Nephron progenitor cell (in vitro differentiated cells): ENCODE measurements at regions not wholly inside any gene's neighbourhood (a gene's known extent, or its start where the extent isn't known, plus 50 kb on each side); places are given as distances from the start of the nearest gene placed in this dataset.
"Not testable (repeated sequence)": the region's sequence is repeated elsewhere in the genome, so short reads cannot be mapped to it uniquely, and the experiment has no call there.

ENCODE experiments used
- DNase-seq: peaks from one replicate; pipeline ENCODE4 v3.0.0; 2021
- H3K27ac Mint-ChIP-seq: 2 replicates; pipeline ENCODE4 v1.8.0; 2021; ENCODE audit warnings: mild to moderate bottlenecking, moderate library complexity, mixed read lengths
- H3K27me3 Mint-ChIP-seq: 2 replicates; pipeline ENCODE4 v1.8.0; 2021; ENCODE audit warnings: mild to moderate bottlenecking, low read depth, mixed read lengths; ENCODE audit not compliant: poor library complexity
- H3K36me3 Mint-ChIP-seq: 2 replicates; pipeline ENCODE4 v1.8.0; 2021; ENCODE audit warnings: low read depth, mixed read lengths
- H3K4me1 Mint-ChIP-seq: 2 replicates; pipeline ENCODE4 v1.8.0; 2021; ENCODE audit warnings: mixed read lengths
- H3K4me3 Mint-ChIP-seq: 2 replicates; pipeline ENCODE4 v1.8.0; 2021; ENCODE audit warnings: mild to moderate bottlenecking, moderate library complexity, mixed read lengths
- H3K9me3 Mint-ChIP-seq: 2 replicates; pipeline ENCODE4 v1.8.0; 2021; ENCODE audit warnings: mild to moderate bottlenecking, moderate library complexity, mixed read lengths
- CTCF ChIP-seq: fragments of 200-600 bp; sonication (generic); IDR thresholded peaks from 2 replicates; pipeline ENCODE4 v1.5.0; 2021; ENCODE audit warnings: antibody characterized with exemption

- Mint-ChIP-seq H3K36me3 (peaks cover 3% of the 10 kb centered on the region), H3K27ac (no peak overlapping the region), H3K4me1 (peaks cover 52% of the 10 kb centered on the region), H3K27me3 (peaks cover 5% of the 10 kb centered on the region), H3K4me3 (no peak overlapping the region), H3K9me3 (peaks cover 6% of the 10 kb centered on the region)
- TF ChIP-seq CTCF: no peak
- no peak for DNase-seq
Observed at GRCh38 chr6:139960671-139961070, 586.2 kb upstream of the CITED2 start.

- peaks cover 5% of the 10 kb centered on the region for H3K4me1 Mint-ChIP-seq
- H3K27me3 Mint-ChIP-seq: peaks cover 3% of the 10 kb centered on the region
- no peak overlapping the region for H3K27ac Mint-ChIP-seq
- no peak for TF ChIP-seq CTCF
- DNase-seq: no peak
- peaks cover 22% of the 10 kb centered on the region for H3K36me3 Mint-ChIP-seq
- H3K4me3 Mint-ChIP-seq: no peak overlapping the region
- peaks cover 35% of the 10 kb centered on the region for H3K9me3 Mint-ChIP-seq
Observed at GRCh38 chr6:139955366-139956155, 581.1 kb upstream of the CITED2 start.

GRCh38 chr6:139954463-139955071 is 580.1 kb upstream of the CITED2 start:
- H3K4me3 Mint-ChIP-seq: no peak overlapping the region
- no peaks in the 10 kb centered on the region for H3K4me1 Mint-ChIP-seq
- H3K9me3 Mint-ChIP-seq: peaks cover 45% of the 10 kb centered on the region

GRCh38 chr6:139953780-139954179 is 579.3 kb upstream of the CITED2 start:
- not testable (repeated sequence) for H3K4me1 Mint-ChIP-seq, H3K27me3 Mint-ChIP-seq, H3K4me3 Mint-ChIP-seq, DNase-seq, H3K27ac Mint-ChIP-seq
- H3K36me3 Mint-ChIP-seq: peaks cover 32% of the 10 kb centered on the region
- peaks cover 53% of the 10 kb centered on the region for H3K9me3 Mint-ChIP-seq

More at GRCh38 chr6:139954463-139955071, 580.1 kb upstream of the CITED2 start:
- peaks cover 3% of the 10 kb centered on the region for H3K27me3 Mint-ChIP-seq
- no peak for DNase-seq
- no peak overlapping the region for H3K27ac Mint-ChIP-seq
- TF ChIP-seq CTCF: no peak
- peaks cover 32% of the 10 kb centered on the region for H3K36me3 Mint-ChIP-seq

- H3K4me1 Mint-ChIP-seq: no peaks in the 10 kb centered on the region
- H3K27me3 Mint-ChIP-seq: peaks cover 3% of the 10 kb centered on the region
- peaks cover 63% of the 10 kb centered on the region for H3K9me3 Mint-ChIP-seq
- no peak overlapping the region for H3K4me3 Mint-ChIP-seq
- H3K27ac Mint-ChIP-seq: no peak overlapping the region
- no peak for DNase-seq
- H3K36me3 Mint-ChIP-seq: peaks cover 41% of the 10 kb centered on the region
- TF ChIP-seq CTCF: no peak
Observed at GRCh38 chr6:139951172-139951571, 576.7 kb upstream of the CITED2 start.

- Mint-ChIP-seq H3K27ac (peak overlapping the region; percentile 47), H3K9me3 (peaks cover 24% of the 10 kb centered on the region), H3K4me1 (peaks cover 43% of the 10 kb centered on the region), H3K27me3 (no peaks in the 10 kb centered on the region), H3K4me3 (no peak overlapping the region), H3K36me3 (peaks cover 14% of the 10 kb centered on the region)
- TF ChIP-seq CTCF: no peak
- no peak for DNase-seq
Observed at GRCh38 chr6:139944976-139945375, 570.5 kb upstream of the CITED2 start.
